Spleen (tissue), 11 donors: ENCODE measurements at regions not wholly inside any gene's neighbourhood (a gene's known extent, or its start where the extent isn't known, plus 50 kb on each side); places are given as distances from the start of the nearest gene placed in this dataset.

Source experiments
- DNase-seq: peaks from one replicate; pipeline ENCODE4 v3.0.0-alpha.2; 2020
- H3K27ac ChIP-seq, 8 donors: fragments of 200-600 bp; sonication (generic) in 7 of 8; 1 replicate in 4 of 8; 2 replicates in 4 of 8; pipeline versions ENCODE4 v1.5.0 to v1.8.0; 2016 to 2021; ENCODE audit warnings: inconsistent platforms in 4 of 8, mild to moderate bottlenecking in 4 of 8, moderate library complexity in 1 of 8
- H3K27me3 ChIP-seq, 7 donors: fragments of 200-600 bp; sonication (generic) in 6 of 7; replicated peaks in 1 of 7; 1 replicate in 4 of 7; 2 replicates in 3 of 7; pipeline versions ENCODE4 v1.5.0 to v1.8.0; 2016 to 2021; ENCODE audit warnings: inconsistent platforms in 3 of 7, mild to moderate bottlenecking in 1 of 7
- H3K36me3 ChIP-seq, 6 donors: fragments of 200-600 bp; sonication (generic) in 5 of 6; 1 replicate in 4 of 6; 2 replicates in 2 of 6; pipeline versions ENCODE4 v1.5.0 to v1.8.0; 2016 to 2021; ENCODE audit warnings: inconsistent platforms in 2 of 6
- H3K4me1 ChIP-seq, 6 donors: fragments of 200-600 bp; sonication (generic) in 5 of 6; 1 replicate in 3 of 6; 2 replicates in 3 of 6; pipeline versions ENCODE4 v1.5.0 to v1.8.0; 2016 to 2021; ENCODE audit warnings: inconsistent platforms in 3 of 6
- H3K4me3 ChIP-seq, 8 donors: fragments of 200-600 bp; sonication (generic) in 7 of 8; 1 replicate in 4 of 8; 2 replicates in 4 of 8; pipeline versions ENCODE4 v1.5.0 to v1.8.0; 2016 to 2021; ENCODE audit warnings: inconsistent platforms in 4 of 8, mild to moderate bottlenecking in 4 of 8, moderate library complexity in 2 of 8
- H3K9me3 ChIP-seq, 8 donors: fragments of 200-600 bp; sonication (generic) in 7 of 8; 1 replicate in 4 of 8; 2 replicates in 4 of 8; pipeline versions ENCODE4 v1.5.0 to v1.8.0; 2016 to 2021; ENCODE audit warnings: inconsistent platforms in 4 of 8
- POLR2A ChIP-seq, 3 donors: fragments of 450-650 bp; IDR thresholded peaks; one replicate each; pipeline ENCODE4 v1.5.1; 2017; ENCODE audit warnings: antibody characterized with exemption in 3 of 3, mild to moderate bottlenecking in 1 of 3
- POLR2AphosphoS5 ChIP-seq, 3 donors: sonication (generic); formaldehyde crosslinking; IDR thresholded peaks; one replicate each; pipeline ENCODE4 v1.5.1; 2017; ENCODE audit warnings: antibody characterized with exemption in 3 of 3
- WGBS, 5 donors: extraction: QIAGEN DNeasy Blood & Tissue Kit in 3 of 5; methylation state at CpG; one replicate each; pipeline versions ENCODE4 v1.1.5 to v1.1.7; 2013 to 2018; 5-methylcytosine and 5-hydroxymethylcytosine counted together
- intact Hi-C: fragments of 100-400 bp; cut with DNase I; formaldehyde crosslinking; loops from one replicate; pipeline ENCODE4 v1.15.0; 2023; ENCODE audit warnings: low total_unique reads
- TF ChIP-seq, protein P1 (sequence below), 11 experiments: fragments of 200-600 bp in 7 of 11; fragments of 450-650 bp in 4 of 11; sonication (generic) in 4 of 11; IDR thresholded peaks in 8 of 11; conservative IDR thresholded peaks in 3 of 11; 1 replicate in 7 of 11; 2 replicates in 4 of 11; pipeline versions ENCODE4 v1.4.0 to v1.8.0; 2016 to 2021; ENCODE audit warnings: antibody characterized with exemption in 11 of 11, inconsistent platforms in 4 of 11, mild to moderate bottlenecking in 1 of 11
- donor health status: healthy with polysubstance abuse.
- donor health status: DM: no; HTN: no; CAD: no; lungs with moderate emphysema.
- donor health status: DM: no; HTN: no; CAD: no.
- donor health status: Bipolar disorder and iron deficiency.
- donor health status: healthy.
- donor health status: DM: no; HTN: no; CAD: no.
- donor health status: DM: yes; HTN: yes; CAD: no.

DNA sequence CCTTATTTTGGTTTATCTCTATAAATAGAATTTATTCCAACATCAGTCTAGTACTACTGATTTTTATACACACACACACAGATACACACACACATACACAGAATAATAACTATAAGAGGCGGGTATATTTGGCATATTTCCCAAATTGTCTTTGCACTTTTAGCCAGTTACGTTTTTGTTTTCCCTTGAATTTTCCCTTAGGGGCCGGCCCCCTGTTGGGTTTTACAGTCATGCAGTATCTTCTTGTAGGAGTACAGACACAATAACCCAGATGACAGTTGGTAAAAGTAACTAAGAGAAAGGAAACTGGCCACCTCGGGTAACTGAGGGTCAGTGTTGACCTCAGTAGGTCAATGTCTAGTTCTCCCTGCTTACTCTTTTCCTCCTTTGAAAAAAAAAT lies 50.9 kb downstream of the DISP1 start:
- no peak for TF ChIP-seq POLR2A (IDR thresholded peaks at IDR 0.05)
- no peak for TF ChIP-seq POLR2AphosphoS5 (IDR thresholded peaks at IDR 0.05)
- no peaks in the 10 kb centered on the region for H3K9me3 ChIP-seq
- H3K4me1 ChIP-seq, result peaks cover 0 to 8% (median 0%) of the 10 kb centered on the region in 6 donors
- intact Hi-C loops, result no loop called here
- DNase-seq, result no peak
- no peak overlapping the region for H3K4me3 ChIP-seq
- 70 to 88% (median 81%) methylated on average over 4 of the region's 4 CpGs for WGBS, 5 donors
- H3K27ac ChIP-seq, result no peak overlapping the region
- no peaks in the 10 kb centered on the region for H3K36me3 ChIP-seq
- no peaks in the 10 kb centered on the region for H3K27me3 ChIP-seq

DNA sequence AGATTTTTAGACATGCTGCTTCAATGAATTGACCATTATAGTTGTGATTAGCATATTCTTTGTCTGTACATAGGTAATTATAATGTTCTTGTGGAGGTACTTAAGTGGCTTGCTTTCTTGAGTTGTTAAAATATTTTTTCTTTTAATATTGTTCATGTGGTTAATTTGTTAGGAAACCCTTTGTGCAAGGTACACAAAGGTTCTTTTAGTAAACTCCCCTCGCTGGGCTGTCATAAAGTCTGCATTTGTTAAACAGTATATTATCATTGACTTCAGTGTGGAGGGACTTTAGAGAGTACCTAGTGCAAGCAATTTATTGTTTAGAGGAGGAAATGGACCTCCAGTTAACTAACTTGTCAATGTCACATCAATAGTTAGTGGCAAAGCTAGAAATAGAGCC lies 52.5 kb downstream of the DISP1 start:
- Histone ChIP-seq H3K9me3 (no peaks in the 10 kb centered on the region), H3K4me3 (no peak overlapping the region), H3K27ac (no peak overlapping the region), H3K36me3 (no peaks in the 10 kb centered on the region), H3K4me1 (no peaks in the 10 kb centered on the region), H3K27me3 (no peaks in the 10 kb centered on the region)
- TF ChIP-seq POLR2AphosphoS5 (IDR thresholded peaks at IDR 0.05), result no peak
- TF ChIP-seq POLR2A (IDR thresholded peaks at IDR 0.05), result no peak
- TF ChIP-seq, protein P1, sequence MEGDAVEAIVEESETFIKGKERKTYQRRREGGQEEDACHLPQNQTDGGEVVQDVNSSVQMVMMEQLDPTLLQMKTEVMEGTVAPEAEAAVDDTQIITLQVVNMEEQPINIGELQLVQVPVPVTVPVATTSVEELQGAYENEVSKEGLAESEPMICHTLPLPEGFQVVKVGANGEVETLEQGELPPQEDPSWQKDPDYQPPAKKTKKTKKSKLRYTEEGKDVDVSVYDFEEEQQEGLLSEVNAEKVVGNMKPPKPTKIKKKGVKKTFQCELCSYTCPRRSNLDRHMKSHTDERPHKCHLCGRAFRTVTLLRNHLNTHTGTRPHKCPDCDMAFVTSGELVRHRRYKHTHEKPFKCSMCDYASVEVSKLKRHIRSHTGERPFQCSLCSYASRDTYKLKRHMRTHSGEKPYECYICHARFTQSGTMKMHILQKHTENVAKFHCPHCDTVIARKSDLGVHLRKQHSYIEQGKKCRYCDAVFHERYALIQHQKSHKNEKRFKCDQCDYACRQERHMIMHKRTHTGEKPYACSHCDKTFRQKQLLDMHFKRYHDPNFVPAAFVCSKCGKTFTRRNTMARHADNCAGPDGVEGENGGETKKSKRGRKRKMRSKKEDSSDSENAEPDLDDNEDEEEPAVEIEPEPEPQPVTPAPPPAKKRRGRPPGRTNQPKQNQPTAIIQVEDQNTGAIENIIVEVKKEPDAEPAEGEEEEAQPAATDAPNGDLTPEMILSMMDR (IDR thresholded peaks at IDR 0.05 in 8 of 11, conservative IDR thresholded peaks at IDR 0.05 in 3 of 11), result no peak
- intact Hi-C loops, result no loop called here
- no peak for DNase-seq
- 79 to 97% (median 92%) methylated on average over 1 of the region's 1 CpG for WGBS, 5 donors

DNA sequence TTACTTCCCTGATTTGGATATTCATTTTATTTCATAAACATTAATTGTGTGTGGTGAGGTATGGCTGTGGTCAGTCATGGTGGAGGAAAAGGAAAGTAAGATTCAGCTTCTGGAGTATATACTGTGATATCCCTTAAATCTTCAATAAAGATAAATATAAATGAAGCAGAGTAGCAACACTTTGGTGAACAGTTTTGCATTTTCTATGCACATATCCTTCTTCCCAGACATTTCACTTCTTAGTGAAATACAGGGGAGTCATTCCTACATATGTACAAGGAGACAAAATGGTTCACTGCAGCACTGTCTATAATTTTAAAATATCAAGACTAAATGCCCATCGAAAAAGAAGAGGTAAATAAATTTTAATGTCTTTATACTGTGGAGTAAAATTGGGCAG lies 61.3 kb downstream of the DISP1 start:
- intact Hi-C loops, result no loop called here

DNA sequence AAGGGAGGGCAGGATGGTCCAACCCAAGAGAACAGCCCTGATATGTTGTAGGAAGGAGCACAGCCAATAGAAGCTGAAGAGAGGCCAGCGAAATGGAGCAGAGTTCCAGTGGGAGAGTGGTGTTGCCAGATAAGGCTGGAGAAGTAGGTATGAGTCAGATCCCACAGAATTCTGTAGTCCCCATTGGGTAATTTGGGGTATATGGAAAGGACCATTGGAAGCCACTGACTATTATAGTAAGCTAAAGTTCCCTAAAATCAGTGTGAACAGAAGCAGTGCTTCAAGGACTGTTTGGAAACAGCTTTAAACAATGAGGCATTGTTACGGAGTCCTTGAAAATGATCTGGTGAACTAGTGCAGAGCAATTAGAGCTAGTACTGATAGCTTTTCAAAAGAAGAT lies 63.0 kb downstream of the DISP1 start:
- DNase-seq, result no peak

More for the DNA sequence above, 61.3 kb downstream of the DISP1 start:
- Histone ChIP-seq H3K27ac (no peak overlapping the region), H3K9me3 (no peaks in the 10 kb centered on the region), H3K36me3 (peaks cover 0 to 3% (median 0%) of the 10 kb centered on the region in 6 donors), H3K4me1 (no peaks in the 10 kb centered on the region), H3K27me3 (no peaks in the 10 kb centered on the region), H3K4me3 (no peak overlapping the region)
- no peak for DNase-seq
- TF ChIP-seq POLR2AphosphoS5 (IDR thresholded peaks at IDR 0.05), result no peak
- TF ChIP-seq, protein P1 (IDR thresholded peaks at IDR 0.05 in 8 of 11, conservative IDR thresholded peaks at IDR 0.05 in 3 of 11), result no peak
- no peak for TF ChIP-seq POLR2A (IDR thresholded peaks at IDR 0.05)
- WGBS, 5 donors, result 91 to 95% (median 94%) methylated on average over 1 of the region's 1 CpG

More for the DNA sequence above, 63.0 kb downstream of the DISP1 start:
- intact Hi-C loops, result no loop called here
- H3K27ac ChIP-seq, result peak overlapping the region in 4 of 8 donors; percentile 10 to 46 (median 44)
- no peaks in the 10 kb centered on the region for H3K4me1 ChIP-seq
- no peaks in the 10 kb centered on the region for H3K9me3 ChIP-seq
- TF ChIP-seq, protein P1 (IDR thresholded peaks at IDR 0.05 in 8 of 11, conservative IDR thresholded peaks at IDR 0.05 in 3 of 11), result no peak
- TF ChIP-seq POLR2A (IDR thresholded peaks at IDR 0.05) (no peak), POLR2AphosphoS5 (IDR thresholded peaks at IDR 0.05) (no peak)
- H3K27me3 ChIP-seq, result no peaks in the 10 kb centered on the region
- WGBS, 5 donors, result 80 to 91% (median 86%) methylated on average over 2 of the region's 2 CpGs
- H3K36me3 ChIP-seq, result peaks cover 0 to 5% (median 0%) of the 10 kb centered on the region in 6 donors
- no peak overlapping the region for H3K4me3 ChIP-seq
